ENCODE measurements at regions not wholly inside any gene's neighbourhood (a gene's known extent, or its start where the extent isn't known, plus 50 kb on each side); places are given as distances from the start of the nearest gene placed in this dataset.

- H3K9me3 ChIP-seq = no peaks in the 10 kb centered on the region
- intact Hi-C loops (cut with DNase I; ENCODE audit: low total_unique reads) = no loop called here
- in situ Hi-C loops (cut with MboI; ENCODE audit: low sequenced_read_pairs in 4 of 4) = no loop called here
- ATAC-seq (no peak), DNase-seq (no peak)
- no peaks in the 10 kb centered on the region for H3K4me1 ChIP-seq
- no peak overlapping the region for H3K4me3 ChIP-seq
- H3K36me3 ChIP-seq = no peaks in the 10 kb centered on the region
- H3K27me3 ChIP-seq = no peaks in the 10 kb centered on the region
- H3K27ac ChIP-seq = no peak overlapping the region
- TF ChIP-seq POLR2A (IDR thresholded peaks at IDR 0.05) = no peak
- no peak for TF ChIP-seq CTCF (IDR thresholded peaks at IDR 0.05 in 4 of 5, conservative IDR thresholded peaks at IDR 0.05 in 1 of 5)
These were observed 462.6 kb downstream of the BUD13 start for GRCh38 chr11:116310226-116310625.

GRCh38 chr11:116309446-116309845 is 463.3 kb downstream of the BUD13 start:
- no peak overlapping the region for H3K27ac ChIP-seq
- TF ChIP-seq CTCF (IDR thresholded peaks at IDR 0.05 in 4 of 5, conservative IDR thresholded peaks at IDR 0.05 in 1 of 5) (no peak), POLR2A (IDR thresholded peaks at IDR 0.05) (no peak)
- intact Hi-C loops (cut with DNase I; ENCODE audit: low total_unique reads) = no loop called here
- H3K36me3 ChIP-seq = no peaks in the 10 kb centered on the region
- H3K4me3 ChIP-seq = no peak overlapping the region
- no peaks in the 10 kb centered on the region for H3K4me1 ChIP-seq
- H3K9me3 ChIP-seq = no peaks in the 10 kb centered on the region
- no peak for DNase-seq
- no peaks in the 10 kb centered on the region for H3K27me3 ChIP-seq
- ATAC-seq = no peak
- in situ Hi-C loops (cut with MboI; ENCODE audit: low sequenced_read_pairs in 4 of 4) = no loop called here

- in situ Hi-C loops (cut with MboI; ENCODE audit: low sequenced_read_pairs in 4 of 4) = no loop called here
These were observed 470.0 kb downstream of the BUD13 start for GRCh38 chr11:116302756-116303155.

GRCh38 chr11:116301141-116301540 is 471.6 kb downstream of the BUD13 start:
- Histone ChIP-seq H3K4me1 (no peaks in the 10 kb centered on the region), H3K4me3 (no peak overlapping the region), H3K9me3 (no peaks in the 10 kb centered on the region), H3K27ac (no peak overlapping the region), H3K27me3 (no peaks in the 10 kb centered on the region), H3K36me3 (no peaks in the 10 kb centered on the region)
- intact Hi-C loops (cut with DNase I; ENCODE audit: low total_unique reads) = no loop called here
- ATAC-seq (no peak), DNase-seq (no peak)
- in situ Hi-C loops (cut with MboI; ENCODE audit: low sequenced_read_pairs in 4 of 4) = no loop called here
- TF ChIP-seq POLR2A (IDR thresholded peaks at IDR 0.05) = no peak

More at GRCh38 chr11:116302756-116303155, 470.0 kb downstream of the BUD13 start:
- Histone ChIP-seq H3K27ac (no peak overlapping the region), H3K4me1 (no peaks in the 10 kb centered on the region), H3K36me3 (no peaks in the 10 kb centered on the region), H3K4me3 (no peak overlapping the region), H3K9me3 (no peaks in the 10 kb centered on the region), H3K27me3 (no peaks in the 10 kb centered on the region)
- intact Hi-C loops (cut with DNase I; ENCODE audit: low total_unique reads) = no loop called here
- no peak for DNase-seq
- TF ChIP-seq CTCF (IDR thresholded peaks at IDR 0.05 in 4 of 5, conservative IDR thresholded peaks at IDR 0.05 in 1 of 5) (no peak), POLR2A (IDR thresholded peaks at IDR 0.05) (no peak)
- ATAC-seq = no peak

GRCh38 chr11:116300232-116300631 is 472.6 kb downstream of the BUD13 start:
- Histone ChIP-seq H3K4me3 (no peak overlapping the region), H3K27me3 (no peaks in the 10 kb centered on the region), H3K27ac (no peak overlapping the region), H3K9me3 (no peaks in the 10 kb centered on the region), H3K4me1 (no peaks in the 10 kb centered on the region), H3K36me3 (no peaks in the 10 kb centered on the region)
- DNase-seq = no peak
- intact Hi-C loops (cut with DNase I; ENCODE audit: low total_unique reads) (no loop called here), in situ Hi-C loops (cut with MboI; ENCODE audit: low sequenced_read_pairs in 4 of 4) (no loop called here)
- TF ChIP-seq CTCF (IDR thresholded peaks at IDR 0.05 in 4 of 5, conservative IDR thresholded peaks at IDR 0.05 in 1 of 5) (no peak), POLR2A (IDR thresholded peaks at IDR 0.05) (no peak)
- no peak for ATAC-seq

Data from gastrocnemius medialis (tissue), 4 donors.